Neutrophil (primary cell): ENCODE measurements at regions not wholly inside any gene's neighbourhood (a gene's known extent, or its start where the extent isn't known, plus 50 kb on each side); places are given as distances from the start of the nearest gene placed in this dataset.

Experiments used
- H3K27ac ChIP-seq: fragments of 200-600 bp; sonication (generic); 2 replicates; pipeline ENCODE4 v1.5.1; 2016; ENCODE audit warnings: mild to moderate bottlenecking, moderate library complexity
- H3K27me3 ChIP-seq: fragments of 200-600 bp; sonication (generic); 2 replicates; pipeline ENCODE4 v1.6.0; 2016; ENCODE audit warnings: mild to moderate bottlenecking
- H3K36me3 ChIP-seq: fragments of 200-600 bp; sonication (generic); 2 replicates; pipeline ENCODE4 v1.5.1; 2017
- H3K4me1 ChIP-seq, 2 experiments: fragments of 200-600 bp in 1 of 2; sonication (generic) in 1 of 2; 1 replicate in 1 of 2; 2 replicates in 1 of 2; pipeline versions ENCODE4 v1.5.1 to v1.6.1; 2013 to 2016; ENCODE audit warnings: low read depth in 1 of 2, low read length in 1 of 2, mild to moderate bottlenecking in 1 of 2, moderate library complexity in 1 of 2; ENCODE audit not compliant: control insufficient read depth in 1 of 2, insufficient read depth in 1 of 2
- H3K4me3 ChIP-seq, 2 experiments: fragments of 200-600 bp in 1 of 2; sonication (generic) in 1 of 2; 1 replicate in 1 of 2; 2 replicates in 1 of 2; pipeline ENCODE4 v1.5.1; 2013 to 2016; ENCODE audit warnings: low read depth in 1 of 2, low read length in 1 of 2, mild to moderate bottlenecking in 1 of 2, moderate library complexity in 1 of 2
- H3K9me3 ChIP-seq: fragments of 200-600 bp; sonication (generic); 2 replicates; pipeline ENCODE4 v1.5.1; 2016
- TF ChIP-seq, protein P1 (sequence below): fragments of 200-600 bp; sonication (generic); IDR thresholded peaks from 2 replicates; pipeline ENCODE4 v1.5.1; 2016; ENCODE audit warnings: antibody characterized with exemption

DNA sequence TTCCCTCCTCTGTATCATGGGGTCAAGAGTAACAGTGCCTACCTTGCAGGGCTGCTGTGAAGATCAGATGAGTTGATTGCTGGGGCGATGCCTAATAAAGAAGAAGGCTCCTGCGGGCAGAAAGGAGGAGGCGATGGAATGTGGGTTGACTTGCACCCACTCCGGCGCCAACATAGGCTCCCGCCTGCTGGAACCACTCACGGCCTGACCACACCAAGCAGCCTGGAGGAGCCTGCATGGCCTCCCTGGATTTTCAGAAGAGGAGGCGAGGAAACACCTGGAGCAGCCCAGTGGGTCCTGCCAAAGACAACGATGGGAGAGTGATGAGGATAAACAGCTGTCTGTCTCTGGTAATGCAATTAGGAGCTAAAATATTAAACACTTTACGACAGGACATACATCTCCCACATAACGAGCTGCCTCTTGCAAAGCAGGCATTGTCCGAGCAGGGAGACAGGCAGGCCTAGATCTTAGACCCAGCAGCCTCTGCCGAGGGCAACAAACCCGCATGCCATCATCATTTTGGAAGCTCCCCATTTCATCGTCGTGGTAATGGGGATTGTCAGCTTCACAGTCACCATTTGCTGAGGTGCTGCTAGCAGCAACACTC, 302.9 kb upstream of the ZMIZ1 start:
- no peak overlapping the region for H3K4me3 ChIP-seq
- TF ChIP-seq, protein P1, sequence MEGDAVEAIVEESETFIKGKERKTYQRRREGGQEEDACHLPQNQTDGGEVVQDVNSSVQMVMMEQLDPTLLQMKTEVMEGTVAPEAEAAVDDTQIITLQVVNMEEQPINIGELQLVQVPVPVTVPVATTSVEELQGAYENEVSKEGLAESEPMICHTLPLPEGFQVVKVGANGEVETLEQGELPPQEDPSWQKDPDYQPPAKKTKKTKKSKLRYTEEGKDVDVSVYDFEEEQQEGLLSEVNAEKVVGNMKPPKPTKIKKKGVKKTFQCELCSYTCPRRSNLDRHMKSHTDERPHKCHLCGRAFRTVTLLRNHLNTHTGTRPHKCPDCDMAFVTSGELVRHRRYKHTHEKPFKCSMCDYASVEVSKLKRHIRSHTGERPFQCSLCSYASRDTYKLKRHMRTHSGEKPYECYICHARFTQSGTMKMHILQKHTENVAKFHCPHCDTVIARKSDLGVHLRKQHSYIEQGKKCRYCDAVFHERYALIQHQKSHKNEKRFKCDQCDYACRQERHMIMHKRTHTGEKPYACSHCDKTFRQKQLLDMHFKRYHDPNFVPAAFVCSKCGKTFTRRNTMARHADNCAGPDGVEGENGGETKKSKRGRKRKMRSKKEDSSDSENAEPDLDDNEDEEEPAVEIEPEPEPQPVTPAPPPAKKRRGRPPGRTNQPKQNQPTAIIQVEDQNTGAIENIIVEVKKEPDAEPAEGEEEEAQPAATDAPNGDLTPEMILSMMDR = no peak
- H3K36me3 ChIP-seq = no peaks in the 10 kb centered on the region
- no peak overlapping the region for H3K27ac ChIP-seq
- no peaks in the 10 kb centered on the region for H3K9me3 ChIP-seq
- no peaks in the 10 kb centered on the region for H3K27me3 ChIP-seq
- H3K4me1 ChIP-seq = no peaks in the 10 kb centered on the region

DNA sequence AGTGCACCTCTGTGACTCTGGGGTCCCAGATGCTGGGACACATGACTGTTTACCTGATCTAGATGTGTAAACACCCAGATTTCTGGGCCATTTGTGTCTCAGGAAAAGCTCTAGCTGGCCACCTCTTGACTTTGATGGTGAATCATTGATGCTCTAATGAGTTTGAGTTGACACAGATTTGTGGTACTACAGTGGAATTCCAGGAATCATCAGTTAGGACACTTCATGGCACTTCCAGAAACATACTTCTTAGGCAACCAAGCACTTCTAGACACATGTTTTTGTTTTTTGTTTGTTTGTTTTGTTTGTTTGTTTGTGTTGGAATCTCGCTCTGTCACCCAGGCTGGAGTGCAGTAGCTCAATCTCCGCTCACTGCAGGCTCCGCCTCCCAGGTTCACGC, 302.2 kb upstream of the ZMIZ1 start:
- no peaks in the 10 kb centered on the region for H3K36me3 ChIP-seq
- TF ChIP-seq, protein P1 = no peak
- no peak overlapping the region for H3K27ac ChIP-seq
- no peaks in the 10 kb centered on the region for H3K9me3 ChIP-seq
- no peak overlapping the region for H3K4me3 ChIP-seq
- no peaks in the 10 kb centered on the region for H3K4me1 ChIP-seq
- no peaks in the 10 kb centered on the region for H3K27me3 ChIP-seq

DNA sequence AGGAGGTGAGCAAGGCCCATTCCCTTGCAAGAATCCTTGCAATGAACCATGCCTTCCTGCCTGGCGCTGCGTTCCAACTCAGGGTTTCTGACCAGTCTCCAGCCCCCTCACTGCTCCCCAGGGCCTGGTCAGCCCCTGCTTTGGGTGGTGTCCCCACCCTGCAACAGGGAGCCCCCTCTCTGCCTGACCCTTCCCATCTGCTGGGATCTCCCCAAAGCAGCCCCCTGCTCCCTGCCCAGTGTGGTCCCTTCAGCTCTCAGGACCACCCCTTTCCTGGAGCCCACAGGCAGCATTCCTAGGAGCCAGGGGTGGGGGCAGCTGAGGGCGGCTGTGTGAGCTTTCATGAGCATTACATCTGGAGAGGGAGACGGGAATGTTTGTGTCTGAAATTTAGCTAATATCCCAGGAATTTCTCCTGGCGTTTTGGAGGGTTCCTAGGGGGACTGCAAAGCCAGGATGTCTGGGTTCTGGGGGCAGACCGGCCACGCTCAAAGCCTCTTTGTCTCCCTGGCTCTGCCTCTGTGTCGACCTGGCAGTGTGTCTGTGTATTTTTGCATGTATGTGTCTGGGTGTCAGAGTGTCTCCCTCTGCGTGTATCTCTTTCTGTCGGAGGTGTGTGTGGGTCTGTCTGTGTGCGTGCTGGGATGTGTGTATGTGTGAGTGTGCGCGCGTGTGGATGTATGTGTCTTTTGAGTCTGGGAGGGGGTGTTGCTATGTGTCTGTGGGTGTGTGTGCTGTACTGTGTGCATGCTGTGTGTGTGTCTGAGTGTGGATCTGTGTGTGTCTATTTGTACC, 300.5 kb upstream of the ZMIZ1 start:
- TF ChIP-seq, protein P1 = no peak
- no peaks in the 10 kb centered on the region for H3K27me3 ChIP-seq
- no peaks in the 10 kb centered on the region for H3K9me3 ChIP-seq
- H3K36me3 ChIP-seq = no peaks in the 10 kb centered on the region
- no peak overlapping the region for H3K27ac ChIP-seq
- H3K4me1 ChIP-seq = no peaks in the 10 kb centered on the region
- no peak overlapping the region for H3K4me3 ChIP-seq

DNA sequence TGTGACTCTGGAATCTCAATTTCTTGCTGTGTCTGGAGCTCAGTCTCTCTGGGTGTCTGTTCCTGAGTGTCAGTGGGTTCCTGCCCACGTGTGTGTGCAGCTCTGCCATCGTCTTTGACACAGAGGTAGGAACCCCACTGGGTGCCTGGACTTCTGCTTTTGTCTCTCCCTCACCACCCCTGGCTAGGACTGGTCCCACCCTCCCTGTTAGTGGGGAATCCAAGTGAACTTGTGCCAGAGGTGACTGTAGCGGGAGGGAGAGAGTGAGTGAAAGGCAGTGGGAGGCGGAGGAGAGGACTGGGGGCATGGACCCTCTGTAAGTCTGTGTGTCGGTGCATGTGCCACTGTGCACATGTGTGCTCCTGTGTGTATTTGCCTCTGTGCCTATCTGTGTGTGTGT, 299.9 kb upstream of the ZMIZ1 start:
- no peaks in the 10 kb centered on the region for H3K4me1 ChIP-seq
- TF ChIP-seq, protein P1 = no peak
- no peaks in the 10 kb centered on the region for H3K36me3 ChIP-seq
- H3K9me3 ChIP-seq = no peaks in the 10 kb centered on the region
- no peak overlapping the region for H3K4me3 ChIP-seq
- H3K27ac ChIP-seq = no peak overlapping the region
- no peaks in the 10 kb centered on the region for H3K27me3 ChIP-seq

DNA sequence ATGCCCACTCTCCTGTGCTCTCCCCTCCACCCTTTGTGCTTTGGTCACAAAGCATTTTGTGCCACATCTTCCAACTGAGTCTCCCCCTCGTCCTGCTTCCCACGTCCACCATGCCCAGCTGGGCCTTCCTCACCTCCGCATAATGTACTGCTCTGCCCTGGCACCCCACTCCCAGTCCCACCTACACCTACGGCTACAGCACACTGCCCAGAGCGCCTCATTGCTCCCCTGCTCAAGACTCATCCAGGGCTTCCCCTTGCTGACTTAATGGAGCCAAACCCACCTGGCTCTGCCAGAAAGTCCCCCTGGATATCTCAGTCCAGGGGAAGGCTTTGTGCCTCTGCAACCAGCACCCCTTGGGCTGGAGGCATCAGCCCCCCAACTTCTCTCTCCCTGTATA, 299.2 kb upstream of the ZMIZ1 start:
- TF ChIP-seq, protein P1 = no peak
- Histone ChIP-seq H3K4me3 (no peak overlapping the region), H3K36me3 (no peaks in the 10 kb centered on the region), H3K9me3 (no peaks in the 10 kb centered on the region), H3K27ac (no peak overlapping the region), H3K4me1 (no peaks in the 10 kb centered on the region), H3K27me3 (no peaks in the 10 kb centered on the region)
